Activated CD8-positive, alpha-beta memory T cell treated with anti-CD3 and anti-CD28 coated beads for 48 hours (primary cell): ENCODE measurements at regions not wholly inside any gene's neighbourhood (a gene's known extent, or its start where the extent isn't known, plus 50 kb on each side); places are given as distances from the start of the nearest gene placed in this dataset.

Source experiments
- DNase-seq, 3 experiments: peaks; one replicate each; pipeline ENCODE4 v3.0.0-alpha.2; 2020; ENCODE audit warnings: low read depth in 2 of 3, low spot score in 2 of 3

- DNase-seq, result no peak
Measured at GRCh38 chr3:94961423-94962100, 898.7 kb downstream of the NSUN3 start.

GRCh38 chr3:94965867-94966475, 903.1 kb downstream of the NSUN3 start:
- no peak for DNase-seq

GRCh38 chr3:94967196-94967595, 904.3 kb downstream of the NSUN3 start:
- no peak for DNase-seq

GRCh38 chr3:94968519-94968918, 905.7 kb downstream of the NSUN3 start:
- no peak for DNase-seq

- no peak for DNase-seq
Measured at GRCh38 chr3:94972066-94972465, 909.2 kb downstream of the NSUN3 start.

GRCh38 chr3:94978084-94978483, 915.2 kb downstream of the NSUN3 start:
- DNase-seq, result no peak

GRCh38 chr3:94985778-94986177, 922.9 kb downstream of the NSUN3 start:
- no peak for DNase-seq

GRCh38 chr3:94990952-94991705, 928.3 kb downstream of the NSUN3 start:
- no peak for DNase-seq

- DNase-seq, result no peak
Measured at GRCh38 chr3:94996743-94997142, 933.9 kb downstream of the NSUN3 start.

- DNase-seq, result no peak
Measured at GRCh38 chr3:95002438-95003046, 939.7 kb downstream of the NSUN3 start.

- DNase-seq, result no peak
Measured at GRCh38 chr3:95028688-95029087, 965.8 kb downstream of the NSUN3 start.

- no peak for DNase-seq
Measured at GRCh38 chr3:95029644-95030043, 966.8 kb downstream of the NSUN3 start.

GRCh38 chr3:95036526-95037021, 973.7 kb downstream of the NSUN3 start:
- no peak for DNase-seq

GRCh38 chr3:95037097-95037496, 974.2 kb downstream of the NSUN3 start:
- no peak for DNase-seq

GRCh38 chr3:95037927-95038326, 975.1 kb downstream of the NSUN3 start:
- no peak for DNase-seq

- no peak for DNase-seq
Measured at GRCh38 chr3:95044101-95044500, 981.2 kb downstream of the NSUN3 start.

- DNase-seq, result no peak
Measured at GRCh38 chr3:95048564-95048963, 985.7 kb downstream of the NSUN3 start.

GRCh38 chr3:95049841-95050240, 987.0 kb downstream of the NSUN3 start:
- DNase-seq, result no peak

GRCh38 chr3:95055288-95055687, 992.4 kb downstream of the NSUN3 start:
- DNase-seq, result no peak

GRCh38 chr3:95082191-95082590, 1019.3 kb downstream of the NSUN3 start:
- DNase-seq, result no peak

- no peak for DNase-seq
Measured at GRCh38 chr3:95084738-95085137, 1021.9 kb downstream of the NSUN3 start.

- DNase-seq, result no peak
Measured at GRCh38 chr3:95088464-95088863, 1025.6 kb downstream of the NSUN3 start.
